ENCODE measurements at regions not wholly inside any gene's neighbourhood (a gene's known extent, or its start where the extent isn't known, plus 50 kb on each side); places are given as distances from the start of the nearest gene placed in this dataset.

GRCh38 chr1:221473411-221473810 is 268.5 kb downstream of the DUSP10 start:
- TF ChIP-seq POLR2A (IDR thresholded peaks at IDR 0.05; ENCODE audit: low read depth, low read length) (no peak), POLR2AphosphoS5 (IDR thresholded peaks at IDR 0.05; ENCODE audit: low read depth, low read length) (no peak)
